WTC11 (cell line): ENCODE measurements at regions not wholly inside any gene's neighbourhood (a gene's known extent, or its start where the extent isn't known, plus 50 kb on each side); places are given as distances from the start of the nearest gene placed in this dataset.

Experiments used
- ATAC-seq: fragments of 200-7000 bp; cut with Tn5 transposase; 2 replicates; pipeline ENCODE4 v1.10.0; 2021; ENCODE audit warnings: mild to moderate bottlenecking, moderate library complexity
- CTCF ChIA-PET: fragments of 300-600 bp; sonication (Branson Sonifier 250); formaldehyde crosslinking; loops from one replicate; lab custom pipeline; 2021; ENCODE audit warnings: antibody characterized with exemption; lab: Charles Lee
- POLR2A ChIA-PET: fragments of 350-600 bp; sonication (Branson Sonifier 250); formaldehyde crosslinking; loops from one replicate; lab custom pipeline; 2021; ENCODE audit warnings: antibody characterized with exemption; lab: Charles Lee
- DNase-seq: peaks from one replicate; pipeline ENCODE4 v3.0.0; 2021; ENCODE audit warnings: low spot score
- H3K27ac Mint-ChIP-seq: 2 replicates; pipeline ENCODE4 v1.8.0; 2021; ENCODE audit warnings: mixed read lengths
- H3K27me3 Mint-ChIP-seq: 2 replicates; pipeline ENCODE4 v1.8.0; 2021; ENCODE audit warnings: low read depth, mild to moderate bottlenecking, moderate library complexity, mixed read lengths
- H3K36me3 Mint-ChIP-seq: 2 replicates; pipeline ENCODE4 v1.8.0; 2021; ENCODE audit warnings: mixed read lengths
- H3K4me1 Mint-ChIP-seq: 2 replicates; pipeline ENCODE4 v1.8.0; 2022; ENCODE audit warnings: mixed read lengths
- H3K4me3 Mint-ChIP-seq: 2 replicates; pipeline ENCODE4 v1.8.0; 2021; ENCODE audit warnings: mild to moderate bottlenecking, moderate library complexity, mixed read lengths
- H3K9me3 Mint-ChIP-seq: 2 replicates; pipeline ENCODE4 v1.8.0; 2021; ENCODE audit warnings: mixed read lengths
- ATF1 ChIP-seq: sonication (generic); formaldehyde crosslinking; IDR thresholded peaks from 2 replicates; pipeline ENCODE4 v1.8.1; 2023; ENCODE audit warnings: mild to moderate bottlenecking, moderate library complexity, missing genetic modification reagents
- CREB1 ChIP-seq: sonication (generic); formaldehyde crosslinking; IDR thresholded peaks from 2 replicates; pipeline ENCODE4 v1.8.0; 2023; ENCODE audit warnings: mild to moderate bottlenecking, missing genetic modification reagents
- CTCF ChIP-seq: fragments of 200-600 bp; IDR thresholded peaks from 2 replicates; pipeline ENCODE4 v1.8.0; 2022; ENCODE audit warnings: antibody characterized with exemption
- ELF4 ChIP-seq: sonication (generic); formaldehyde crosslinking; IDR thresholded peaks from 2 replicates; pipeline ENCODE4 v1.8.1; 2022; ENCODE audit warnings: low read depth, mild to moderate bottlenecking, moderate library complexity, missing genetic modification reagents
- EMX1 ChIP-seq: fragments of 250-450 bp; sonication (Bioruptor Pico); IDR thresholded peaks from 2 replicates; pipeline ENCODE4 v1.8.0; 2021; ENCODE audit warnings: mild to moderate bottlenecking
- ERG ChIP-seq: fragments of 250-450 bp; sonication (Bioruptor Pico); IDR thresholded peaks from 2 replicates; pipeline ENCODE4 v1.8.0; 2021; ENCODE audit warnings: mild to moderate bottlenecking
- FOXP1 ChIP-seq: sonication (generic); formaldehyde crosslinking; IDR thresholded peaks from 2 replicates; pipeline ENCODE4 v1.8.0; 2022; ENCODE audit warnings: missing genetic modification reagents, mild to moderate bottlenecking, moderate library complexity, borderline replicate concordance
- GTF2I ChIP-seq: fragments of 250-450 bp; sonication (Bioruptor Pico); conservative IDR thresholded peaks from 2 replicates; pipeline ENCODE4 v1.4.0; 2021; ENCODE audit warnings: mild to moderate bottlenecking
- JUN ChIP-seq: sonication (generic); formaldehyde crosslinking; IDR thresholded peaks from 2 replicates; pipeline ENCODE4 v1.8.0; 2023; ENCODE audit warnings: mild to moderate bottlenecking, missing genetic modification reagents
- MAX ChIP-seq: sonication (generic); formaldehyde crosslinking; IDR thresholded peaks from 2 replicates; pipeline ENCODE4 v1.8.0; 2022; ENCODE audit warnings: mild to moderate bottlenecking, missing genetic modification reagents
- MYBL2 ChIP-seq: sonication (generic); formaldehyde crosslinking; IDR thresholded peaks from 2 replicates; pipeline ENCODE4 v1.8.1; 2023; ENCODE audit warnings: mild to moderate bottlenecking, moderate library complexity, missing genetic modification reagents
- NFATC4 ChIP-seq: fragments of 250-450 bp; sonication (Bioruptor Pico); IDR thresholded peaks from 2 replicates; pipeline ENCODE4 v1.9.0; 2021; ENCODE audit warnings: mild to moderate bottlenecking
- NFYB ChIP-seq: sonication (generic); formaldehyde crosslinking; conservative IDR thresholded peaks from 2 replicates; pipeline ENCODE4 v1.8.0; 2022; ENCODE audit warnings: low read depth, missing genetic modification reagents
- NR1H2 ChIP-seq: sonication (generic); formaldehyde crosslinking; IDR thresholded peaks from 2 replicates; pipeline ENCODE4 v1.9.0; 2021; ENCODE audit warnings: mild to moderate bottlenecking, moderate library complexity, missing genetic modification reagents
- NR3C1 ChIP-seq: sonication (generic); formaldehyde crosslinking; conservative IDR thresholded peaks from 2 replicates; pipeline ENCODE4 v1.8.1; 2023; ENCODE audit warnings: low read depth, mild to moderate bottlenecking, missing genetic modification reagents
- OVOL2 ChIP-seq: fragments of 250-450 bp; sonication (Bioruptor Pico); IDR thresholded peaks from 2 replicates; pipeline ENCODE4 v1.9.0; 2021; ENCODE audit warnings: mild to moderate bottlenecking, borderline replicate concordance
- PRRX2 ChIP-seq: fragments of 250-450 bp; sonication (Bioruptor Pico); IDR thresholded peaks from 2 replicates; pipeline ENCODE4 v1.8.0; 2021; ENCODE audit warnings: mild to moderate bottlenecking
- TP53 ChIP-seq: sonication (generic); formaldehyde crosslinking; IDR thresholded peaks from 2 replicates; pipeline ENCODE4 v1.8.1; 2023; ENCODE audit warnings: mild to moderate bottlenecking, missing genetic modification reagents
- USF1 ChIP-seq: sonication (generic); formaldehyde crosslinking; IDR thresholded peaks from 2 replicates; pipeline ENCODE4 v1.8.0; 2022; ENCODE audit warnings: mild to moderate bottlenecking, missing genetic modification reagents
- ZNF423 ChIP-seq: fragments of 250-450 bp; sonication (Bioruptor Pico); IDR thresholded peaks from 2 replicates; pipeline ENCODE4 v2.1.2; 2022; ENCODE audit warnings: mild to moderate bottlenecking, moderate library complexity
- ZNF425 ChIP-seq: fragments of 250-450 bp; sonication (Bioruptor Pico); conservative IDR thresholded peaks from 2 replicates; pipeline ENCODE4 v1.9.0; 2021; ENCODE audit warnings: mild to moderate bottlenecking
- TF ChIP-seq, protein P1 (sequence below): sonication (generic); formaldehyde crosslinking; IDR thresholded peaks from 2 replicates; pipeline ENCODE4 v1.8.1; 2023; ENCODE audit warnings: mild to moderate bottlenecking, missing genetic modification reagents, moderate library complexity
- TF ChIP-seq, protein P2 (sequence below): sonication (generic); formaldehyde crosslinking; IDR thresholded peaks from 2 replicates; pipeline ENCODE4 v1.8.0; 2022; ENCODE audit warnings: mild to moderate bottlenecking, missing genetic modification reagents

DNA sequence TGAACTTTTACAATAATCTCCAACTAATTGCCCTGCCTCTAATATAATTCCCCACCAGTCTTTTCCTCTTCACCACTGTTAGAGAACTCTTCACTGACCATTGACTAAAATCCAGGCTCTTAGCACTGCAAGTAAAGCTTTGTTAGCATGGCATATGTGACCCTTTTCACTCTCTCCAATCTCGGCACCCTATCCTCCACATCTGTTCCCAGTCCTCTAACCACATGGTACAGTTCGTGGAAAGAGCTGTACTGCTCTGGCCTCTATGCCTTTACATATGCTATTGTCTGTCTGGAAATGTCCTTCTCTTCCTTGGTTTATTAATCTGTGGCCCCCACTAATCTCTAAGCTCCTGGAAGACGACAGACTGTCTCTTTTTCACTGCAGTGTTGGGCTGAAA, 63.0 kb upstream of the EIF2S2 start:
- no peak for ATAC-seq
- DNase-seq: no peak
- ChIA-PET POLR2A (no interaction called here), CTCF (interaction anchor here (1.2 kb wide), 1 partner anchor 16 kb away, joined by 6 read pairs; no protein-coding TSS in a partner anchor)
- TF ChIP-seq MYBL2: no peak
- no peak for TF ChIP-seq TP53 (CRISPR knock-in tag)
- TF ChIP-seq ELF4 (CRISPR knock-in tag): no peak
- TF ChIP-seq GTF2I (CRISPR knock-in tag): no peak
- TF ChIP-seq NR1H2: no peak
- no peak for TF ChIP-seq ATF1 (CRISPR knock-in tag)
- TF ChIP-seq PRRX2 (CRISPR knock-in tag): no peak
- TF ChIP-seq NFYB: no peak
- TF ChIP-seq, protein P1, sequence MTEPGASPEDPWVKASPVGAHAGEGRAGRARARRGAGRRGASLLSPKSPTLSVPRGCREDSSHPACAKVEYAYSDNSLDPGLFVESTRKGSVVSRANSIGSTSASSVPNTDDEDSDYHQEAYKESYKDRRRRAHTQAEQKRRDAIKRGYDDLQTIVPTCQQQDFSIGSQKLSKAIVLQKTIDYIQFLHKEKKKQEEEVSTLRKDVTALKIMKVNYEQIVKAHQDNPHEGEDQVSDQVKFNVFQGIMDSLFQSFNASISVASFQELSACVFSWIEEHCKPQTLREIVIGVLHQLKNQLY (CRISPR knock-in tag): no peak
- TF ChIP-seq, protein P2, sequence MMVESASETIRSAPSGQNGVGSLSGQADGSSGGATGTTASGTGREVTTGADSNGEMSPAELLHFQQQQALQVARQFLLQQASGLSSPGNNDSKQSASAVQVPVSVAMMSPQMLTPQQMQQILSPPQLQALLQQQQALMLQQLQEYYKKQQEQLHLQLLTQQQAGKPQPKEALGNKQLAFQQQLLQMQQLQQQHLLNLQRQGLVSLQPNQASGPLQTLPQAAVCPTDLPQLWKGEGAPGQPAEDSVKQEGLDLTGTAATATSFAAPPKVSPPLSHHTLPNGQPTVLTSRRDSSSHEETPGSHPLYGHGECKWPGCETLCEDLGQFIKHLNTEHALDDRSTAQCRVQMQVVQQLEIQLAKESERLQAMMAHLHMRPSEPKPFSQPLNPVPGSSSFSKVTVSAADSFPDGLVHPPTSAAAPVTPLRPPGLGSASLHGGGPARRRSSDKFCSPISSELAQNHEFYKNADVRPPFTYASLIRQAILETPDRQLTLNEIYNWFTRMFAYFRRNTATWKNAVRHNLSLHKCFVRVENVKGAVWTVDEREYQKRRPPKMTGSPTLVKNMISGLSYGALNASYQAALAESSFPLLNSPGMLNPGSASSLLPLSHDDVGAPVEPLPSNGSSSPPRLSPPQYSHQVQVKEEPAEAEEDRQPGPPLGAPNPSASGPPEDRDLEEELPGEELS (CRISPR knock-in tag): no peak
- no peak for TF ChIP-seq NR3C1
- no peak for TF ChIP-seq CTCF
- TF ChIP-seq ZNF423 (CRISPR knock-in tag): no peak
- TF ChIP-seq JUN (CRISPR knock-in tag): no peak
- no peak for TF ChIP-seq USF1 (CRISPR knock-in tag)
- Mint-ChIP-seq H3K9me3 (no peaks in the 10 kb centered on the region), H3K27me3 (no peaks in the 10 kb centered on the region), H3K27ac (no peak overlapping the region), H3K4me3 (no peak overlapping the region), H3K36me3 (no peaks in the 10 kb centered on the region), H3K4me1 (no peaks in the 10 kb centered on the region)

DNA sequence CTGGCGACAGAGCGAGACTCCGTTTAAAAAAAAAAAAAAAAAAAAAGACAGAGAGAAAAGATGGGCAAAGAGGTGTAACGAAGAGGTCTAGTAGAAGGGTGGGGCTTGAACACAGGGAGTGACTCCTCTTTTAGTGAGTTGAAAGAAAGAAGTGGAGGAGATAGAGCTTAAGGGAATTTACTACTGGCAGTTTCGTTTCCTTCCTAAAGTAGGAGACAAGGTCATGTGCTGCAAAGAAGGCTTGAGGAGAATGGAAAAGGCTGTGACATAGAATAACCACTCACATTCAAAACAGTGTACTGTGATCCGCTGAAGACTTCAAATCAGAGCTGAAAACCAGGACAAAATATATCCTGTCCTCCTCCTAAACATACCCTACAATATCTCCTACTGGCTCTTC, 63.8 kb upstream of the EIF2S2 start:
- no peak for ATAC-seq
- DNase-seq: no peak
- Mint-ChIP-seq H3K36me3 (no peaks in the 10 kb centered on the region), H3K4me1 (no peaks in the 10 kb centered on the region), H3K9me3 (no peaks in the 10 kb centered on the region), H3K27me3 (no peaks in the 10 kb centered on the region), H3K27ac (no peak overlapping the region), H3K4me3 (no peak overlapping the region)
- ChIA-PET POLR2A (no interaction called here), CTCF (interaction anchor here (1.2 kb wide), 1 partner anchor 15 kb away, joined by 6 read pairs; no protein-coding TSS in a partner anchor)
- TF ChIP-seq, protein P1 (CRISPR knock-in tag): no peak
- TF ChIP-seq MAX (CRISPR knock-in tag): no peak
- TF ChIP-seq FOXP1: no peak
- TF ChIP-seq NFATC4 (CRISPR knock-in tag): no peak
- no peak for TF ChIP-seq NR1H2
- no peak for TF ChIP-seq CREB1
- TF ChIP-seq, protein P2 (CRISPR knock-in tag): no peak
- TF ChIP-seq OVOL2 (CRISPR knock-in tag): no peak
- no peak for TF ChIP-seq EMX1
- no peak for TF ChIP-seq ERG (CRISPR knock-in tag)
- no peak for TF ChIP-seq ZNF425 (CRISPR knock-in tag)
